ENCODE measurements at regions not wholly inside any gene's neighbourhood (a gene's known extent, or its start where the extent isn't known, plus 50 kb on each side); places are given as distances from the start of the nearest gene placed in this dataset.
"Not testable (repeated sequence)": the region's sequence is repeated elsewhere in the genome, so short reads cannot be mapped to it uniquely, and the experiment has no call there.

DNA sequence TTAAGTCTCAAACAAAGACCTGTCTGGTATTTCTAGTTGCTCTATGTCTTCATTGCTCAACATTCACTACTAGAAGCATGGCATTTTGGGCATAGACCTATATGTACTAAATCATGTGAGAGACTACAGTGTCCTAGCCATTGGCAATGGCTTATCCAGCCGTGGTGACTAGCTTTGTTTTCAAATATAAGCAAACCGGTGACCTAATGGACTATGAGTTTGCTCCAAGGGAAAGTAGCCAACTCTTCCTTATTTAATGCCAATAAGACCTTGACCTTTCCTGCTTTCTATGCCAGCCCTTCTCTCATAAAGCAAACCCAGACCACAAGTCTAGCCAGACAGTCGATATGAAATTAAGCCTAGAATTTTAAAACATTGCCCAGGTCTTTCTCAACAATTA, 113.7 kb upstream of the CREB1 start:
- DNase-seq: no peak

DNA sequence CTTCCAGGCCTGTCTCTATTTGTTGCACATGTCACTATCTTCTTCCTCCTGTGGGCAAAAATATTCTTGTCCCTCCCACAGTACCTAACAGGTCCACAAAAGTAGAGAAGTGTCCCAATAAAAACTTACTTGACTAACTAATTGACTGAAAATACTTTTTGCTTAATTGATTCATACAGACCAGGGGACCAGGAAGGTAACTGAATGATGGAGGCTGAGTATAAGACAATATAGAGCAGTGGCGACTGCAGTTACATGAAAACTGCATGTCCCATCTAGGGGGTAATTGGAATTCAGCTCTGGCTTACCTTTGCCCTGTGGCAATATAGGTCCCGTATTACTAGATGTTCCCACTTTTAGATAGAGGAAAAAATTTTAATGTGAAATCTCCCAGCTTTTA, 112.9 kb upstream of the CREB1 start:
- DNase-seq: no peak

DNA sequence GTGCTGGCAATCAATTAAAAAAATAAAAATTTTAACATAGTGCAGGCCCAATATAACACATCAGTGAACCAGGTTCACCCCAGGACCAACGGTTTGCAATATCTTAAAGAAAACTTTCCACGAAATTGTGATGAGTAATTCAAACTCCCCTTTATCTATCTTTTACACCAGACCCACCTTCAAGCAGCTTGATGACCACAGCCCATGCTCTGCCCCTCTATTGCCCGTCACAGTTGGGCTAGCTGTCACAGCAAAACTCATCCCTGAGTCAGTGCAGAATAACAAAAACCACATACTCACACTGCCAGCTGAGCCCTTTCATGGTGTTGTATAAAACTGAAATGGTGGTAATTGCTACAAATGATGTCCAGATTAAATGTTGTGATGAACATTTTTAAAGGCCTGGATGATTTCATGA, 112.5 kb upstream of the CREB1 start:
- DNase-seq: no peak

DNA sequence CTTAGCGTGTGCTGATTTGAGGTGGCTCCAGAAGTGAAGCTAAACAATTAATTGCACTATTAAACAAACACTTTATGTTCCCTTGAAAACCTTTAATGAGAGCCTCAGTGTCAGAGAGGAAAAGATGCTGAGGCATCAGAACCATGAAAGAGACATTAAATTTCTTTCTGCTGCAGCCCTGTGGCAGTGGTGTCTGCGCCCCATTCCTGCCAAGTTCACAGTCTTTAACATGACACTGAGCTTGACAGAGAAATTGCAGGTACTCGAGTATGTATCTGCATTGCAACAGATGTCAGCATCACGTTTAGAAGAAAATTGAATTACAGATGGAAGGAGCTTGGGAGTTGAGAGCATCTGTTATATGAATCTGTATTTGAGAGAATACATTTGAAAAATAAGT, 111.3 kb upstream of the CREB1 start:
- DNase-seq: no peak

DNA sequence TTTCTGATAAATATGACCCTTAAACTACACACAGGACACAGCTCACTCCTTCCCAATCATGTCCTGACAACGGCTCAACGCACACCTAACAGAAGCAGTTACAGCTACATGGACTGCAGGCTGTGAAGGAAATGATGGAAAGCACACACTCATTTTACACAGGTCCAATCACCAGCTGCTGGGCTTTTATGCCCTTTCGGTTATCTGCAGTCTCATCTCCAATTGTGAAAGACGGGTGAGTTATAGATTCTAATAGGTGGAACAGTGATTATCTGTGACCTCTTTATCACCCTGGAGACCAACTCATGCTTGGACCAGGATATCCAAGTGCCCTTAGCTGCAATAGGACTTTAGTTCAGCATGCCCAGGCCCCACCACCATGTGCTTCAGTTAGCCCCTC, 110.4 kb upstream of the CREB1 start:
- no peak for DNase-seq

DNA sequence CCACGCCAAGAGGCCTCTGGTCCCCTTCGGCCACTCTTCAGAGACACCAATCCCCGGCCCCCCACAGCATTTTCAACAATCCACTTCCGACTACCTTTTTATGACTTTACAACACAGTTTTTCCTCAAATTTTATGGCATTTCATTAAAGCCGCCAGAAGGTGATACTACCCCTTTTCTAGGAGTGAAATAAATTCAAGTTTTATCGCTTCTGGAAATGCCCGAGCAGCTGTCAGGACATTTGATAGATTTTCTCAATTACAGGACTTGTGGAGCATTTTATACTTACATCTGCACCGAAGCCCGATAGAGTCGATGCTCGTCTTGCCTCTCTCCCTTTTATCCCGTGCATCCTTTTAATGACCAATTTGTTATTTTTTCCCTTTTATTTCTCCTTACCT, 108.1 kb upstream of the CREB1 start:
- DNase-seq: no peak

DNA sequence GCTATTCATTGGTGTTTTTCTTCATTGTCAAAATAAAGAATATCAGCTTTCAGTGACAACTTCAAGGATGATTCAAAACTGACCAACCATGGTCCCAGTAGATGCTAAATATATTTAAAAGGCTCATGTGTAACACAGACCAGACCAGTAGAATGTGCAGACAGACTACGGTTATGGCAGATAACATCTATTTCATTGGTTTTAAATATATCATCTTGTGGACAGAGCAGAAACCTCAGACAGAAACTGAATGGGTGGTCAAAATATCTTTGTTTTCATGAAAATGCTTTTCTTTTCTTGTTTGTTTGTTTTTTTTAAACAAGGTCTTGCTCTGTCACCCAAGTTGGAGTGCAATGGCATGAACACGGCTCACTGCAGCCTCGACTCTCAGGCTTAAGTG, 107.4 kb upstream of the CREB1 start:
- no peak for DNase-seq

DNA sequence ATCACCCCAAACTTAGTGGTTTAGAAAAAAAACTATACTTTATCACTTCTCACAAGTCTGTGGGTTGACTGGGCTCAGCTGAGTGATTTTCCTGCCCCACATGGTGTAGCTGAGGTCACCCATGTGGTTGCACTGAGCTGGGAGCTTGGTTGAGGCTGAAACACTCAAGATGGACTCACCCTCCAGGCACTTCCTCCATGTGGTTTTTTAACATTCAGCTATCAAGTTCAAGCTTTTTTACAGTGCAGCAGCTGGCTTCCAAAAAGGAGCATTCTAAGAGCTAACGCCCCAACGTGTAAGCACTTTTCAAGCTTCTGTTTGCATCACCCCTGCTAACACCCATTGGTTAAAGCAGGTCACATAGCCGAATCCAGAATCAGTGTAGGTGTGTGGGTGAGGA, 105.9 kb upstream of the CREB1 start:
- no peak for DNase-seq

DNA sequence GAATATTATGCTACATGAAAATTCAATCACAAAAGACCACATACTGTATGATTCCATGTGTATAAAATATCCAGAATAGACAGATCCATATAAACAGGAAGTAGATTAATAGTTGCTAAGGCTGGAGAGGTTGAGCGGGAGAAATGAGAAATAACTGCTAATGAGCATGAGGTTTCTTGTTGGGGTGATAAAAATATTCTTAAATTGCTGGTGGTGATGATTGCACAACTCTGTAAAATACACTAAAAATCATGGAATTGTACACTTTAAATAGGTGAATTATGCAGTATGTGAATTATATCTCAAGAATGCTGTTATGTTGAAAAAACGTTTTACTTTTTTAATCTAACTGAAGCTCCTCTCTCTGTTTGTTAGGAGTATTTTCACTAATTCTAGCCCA, 101.8 kb upstream of the CREB1 start:
- no peak for DNase-seq

DNA sequence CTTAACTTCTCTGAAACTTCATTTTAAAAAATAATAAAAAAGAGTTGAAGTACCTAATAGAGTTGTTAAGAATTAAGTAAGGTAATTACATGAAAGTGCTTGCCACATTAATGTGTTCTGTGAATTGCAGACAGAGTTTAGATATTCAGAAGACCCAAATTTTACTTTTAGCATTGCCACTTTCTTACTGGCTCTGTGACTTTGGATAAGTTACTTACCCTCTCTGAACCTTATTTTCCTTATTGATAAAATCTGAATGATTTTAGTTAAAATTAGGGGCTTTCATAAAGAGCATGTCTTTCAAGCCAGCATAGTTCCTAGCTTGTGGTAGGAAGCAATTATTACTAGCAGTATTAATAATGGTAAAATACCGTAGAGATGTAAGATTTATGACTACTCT, 101.2 kb upstream of the CREB1 start:
- no peak for DNase-seq

DNA sequence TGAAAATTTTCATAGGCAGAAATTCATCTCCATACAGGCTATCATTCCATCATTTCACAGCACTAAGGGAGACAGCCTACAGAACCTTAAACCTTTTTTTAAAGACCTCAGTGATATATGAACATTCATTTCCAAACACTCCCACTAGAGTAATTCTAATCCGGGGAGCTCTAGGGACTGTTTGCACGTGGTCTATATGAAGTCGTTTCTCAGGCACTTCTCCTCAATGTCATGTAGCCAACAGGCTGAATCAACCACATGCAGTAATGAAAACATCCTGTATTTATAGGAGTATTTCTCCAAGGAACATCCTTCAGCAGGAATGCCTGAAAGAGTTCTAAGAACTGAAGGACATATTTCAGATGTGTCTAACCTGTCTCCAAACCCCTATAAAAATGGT, 97.3 kb upstream of the CREB1 start:
- no peak for DNase-seq

DNA sequence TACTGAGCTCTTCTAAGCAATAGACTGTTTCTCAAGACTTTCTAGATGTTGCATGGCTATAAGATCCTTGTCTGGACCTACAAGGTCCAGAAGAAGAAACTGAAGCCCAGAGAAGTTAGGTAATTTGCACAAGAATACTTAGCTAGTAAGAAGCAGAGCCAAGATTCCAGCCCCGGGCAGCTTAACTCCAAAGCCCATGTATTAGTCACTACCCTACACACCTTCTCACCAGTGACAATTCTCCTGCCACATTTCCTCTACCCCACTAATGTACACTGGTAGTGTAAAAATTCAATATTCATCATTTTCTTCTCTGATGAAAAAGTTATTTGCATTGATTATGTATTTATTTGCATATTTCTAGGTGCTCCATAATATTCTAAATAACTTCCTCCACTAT, 95.5 kb upstream of the CREB1 start:
- no peak for DNase-seq

DNA sequence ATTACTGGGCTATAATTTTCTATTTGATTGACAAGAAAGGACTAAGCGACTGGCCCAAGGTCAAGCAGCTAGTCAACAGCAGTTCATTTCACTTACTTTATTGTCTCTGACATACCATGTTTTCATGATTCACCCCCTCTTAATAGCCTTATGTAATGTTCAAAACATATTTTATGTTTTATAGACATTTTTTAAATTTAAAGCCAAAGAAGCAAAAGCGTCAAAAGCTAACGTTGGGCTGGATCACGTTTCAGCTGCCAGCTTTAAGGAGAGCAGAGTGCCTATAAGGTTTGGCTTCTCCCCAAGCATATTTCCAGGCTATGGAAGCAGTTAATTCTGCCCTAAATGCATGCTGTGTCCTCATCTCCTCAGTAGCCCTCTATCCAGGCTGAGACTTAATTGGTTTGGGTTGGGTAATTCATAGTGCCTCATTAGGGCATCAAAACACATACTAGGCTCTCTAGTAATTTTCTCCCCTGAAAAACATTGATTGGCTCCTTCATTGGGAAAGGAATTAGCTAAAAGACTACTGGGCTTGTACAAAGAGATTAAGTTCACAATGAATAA, 94.8 kb upstream of the CREB1 start:
- DNase-seq: no peak

DNA sequence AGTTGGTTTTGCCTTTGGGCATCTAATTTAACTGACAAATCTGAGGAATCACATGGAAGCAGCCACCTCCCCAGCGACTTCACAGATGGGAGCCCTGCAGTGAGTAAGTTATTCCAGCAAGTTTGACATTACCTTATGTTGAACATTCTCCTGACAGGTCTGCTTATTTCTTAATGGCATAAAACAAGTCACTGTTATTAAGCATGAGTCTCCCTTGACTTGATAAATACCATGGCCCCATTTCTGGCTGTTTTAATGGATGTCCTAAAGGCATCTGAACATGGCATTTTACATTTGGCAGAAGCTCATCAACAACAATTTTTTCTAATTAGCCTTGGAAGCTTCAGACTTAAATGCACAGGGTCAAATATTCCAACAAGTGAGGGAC, 92.6 kb upstream of the CREB1 start:
- DNase-seq: no peak

DNA sequence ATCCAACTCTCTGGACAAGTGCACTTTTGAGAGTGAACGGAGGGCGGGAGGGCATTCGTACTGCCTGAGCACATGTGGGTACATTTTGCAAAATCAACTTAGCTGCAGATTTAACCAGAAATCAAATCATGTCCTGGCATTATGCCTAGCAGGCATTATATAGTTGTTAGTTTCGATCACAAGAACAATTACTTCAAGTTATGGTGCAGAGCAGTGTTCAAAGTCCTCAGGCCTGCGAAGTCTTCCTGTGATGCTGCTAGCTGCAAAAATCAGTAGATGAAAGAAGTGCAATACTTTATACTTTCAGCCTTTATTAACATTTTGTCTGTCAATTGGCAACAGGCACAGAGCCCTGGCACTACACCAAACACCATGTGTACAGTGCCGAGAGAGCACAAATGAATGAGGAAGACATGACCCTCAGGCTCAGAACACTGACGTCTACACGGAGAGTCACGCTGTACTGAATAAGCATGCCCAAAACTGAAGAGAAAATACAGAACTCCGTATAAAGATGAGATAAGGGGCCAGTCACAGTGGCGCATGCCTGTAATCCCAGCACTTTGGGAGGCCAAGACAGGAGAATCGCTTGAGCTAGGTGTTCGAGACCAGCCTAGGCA, 92.1 kb upstream of the CREB1 start:
- no peak for DNase-seq

DNA sequence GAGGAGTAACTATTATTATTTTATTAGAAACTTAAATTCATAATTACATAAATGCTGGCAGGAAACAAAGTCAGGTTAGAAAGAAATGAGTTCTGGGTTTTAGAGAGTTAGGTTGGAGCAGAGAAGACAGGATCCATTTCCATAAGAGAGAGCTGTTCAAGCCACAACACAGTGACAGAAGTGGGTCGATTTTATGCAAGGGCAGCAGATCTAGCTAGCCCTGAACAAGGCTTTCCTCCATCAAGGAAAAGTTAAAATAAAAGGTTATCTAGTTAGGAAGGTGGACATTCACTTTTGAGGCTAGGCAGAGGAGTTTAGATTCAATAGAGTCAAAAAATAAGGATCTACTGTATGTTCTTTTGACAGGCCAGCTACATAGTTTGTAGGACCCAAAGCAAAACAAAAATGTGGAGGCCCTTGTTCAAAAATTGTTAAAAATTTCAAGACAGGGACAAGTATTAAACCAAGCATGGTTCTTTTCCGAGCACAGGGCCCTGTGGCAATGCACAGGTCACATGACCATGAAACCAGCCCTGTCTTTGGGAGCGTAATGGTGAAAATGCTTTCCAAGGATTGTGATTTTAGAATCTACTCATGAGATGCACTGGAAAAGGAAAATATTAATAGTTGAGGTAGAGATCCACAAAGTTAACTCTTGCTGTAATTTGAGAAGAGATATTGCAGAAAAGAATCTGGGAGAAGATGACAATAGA, 91.2 kb upstream of the CREB1 start:
- no peak for DNase-seq

DNA sequence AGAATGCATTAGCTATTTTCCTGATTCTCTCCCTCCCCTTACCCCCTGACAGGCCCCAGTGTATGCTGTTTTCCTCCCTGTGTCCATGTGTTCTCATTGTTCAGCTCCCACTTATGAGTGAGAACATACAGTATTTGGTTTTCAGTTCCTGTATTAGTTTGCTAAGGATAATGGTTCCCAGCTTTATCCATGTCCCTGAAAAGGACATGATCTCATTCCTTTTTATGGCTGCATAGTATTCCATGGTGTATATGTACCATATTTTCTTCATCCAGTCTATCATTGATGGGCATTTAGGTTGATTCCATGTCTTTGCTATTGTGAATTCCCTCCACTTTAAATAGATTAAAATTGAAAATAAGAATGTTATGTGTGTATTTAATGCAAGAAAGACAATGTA, 89.9 kb upstream of the CREB1 start:
- not testable (repeated sequence) for DNase-seq

DNA sequence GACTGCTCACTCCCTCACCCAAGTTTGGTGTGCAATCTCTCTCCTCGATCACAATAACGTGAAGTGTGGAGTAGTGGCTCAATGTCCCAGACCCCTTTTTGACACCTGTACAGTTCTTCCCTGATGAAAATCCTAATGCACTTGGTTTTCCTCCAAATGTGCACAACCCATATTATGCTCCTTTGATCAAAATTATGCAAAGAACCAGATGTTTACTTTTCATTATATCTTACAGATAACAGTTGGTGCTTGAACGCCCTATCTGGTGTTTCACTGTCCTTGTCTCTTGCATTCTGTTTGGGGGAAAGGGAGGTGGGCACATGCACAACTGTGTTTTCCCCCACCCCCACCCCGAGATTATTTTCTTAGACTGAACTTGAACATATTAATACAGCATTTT, 85.0 kb upstream of the CREB1 start:
- DNase-seq: no peak

DNA sequence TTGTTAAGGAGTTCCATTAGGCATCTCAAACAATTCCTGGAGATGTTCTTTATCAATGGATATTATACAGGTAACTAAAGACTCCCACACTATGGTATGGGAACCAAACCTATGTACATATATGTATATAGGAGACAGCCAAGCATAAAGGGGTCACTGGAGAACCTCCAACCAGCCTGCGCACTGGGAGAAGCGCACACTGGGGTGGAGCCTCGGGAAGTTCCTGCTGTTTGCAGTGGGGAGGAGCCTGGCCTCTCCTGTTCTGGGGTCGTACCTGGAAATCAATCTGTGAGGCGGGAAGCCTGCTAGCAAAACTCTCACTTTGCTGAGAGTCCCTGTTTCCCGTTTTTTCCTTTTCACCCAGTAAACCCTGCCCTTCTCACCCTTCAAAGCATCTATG, 83.1 kb upstream of the CREB1 start:
- DNase-seq: no peak

DNA sequence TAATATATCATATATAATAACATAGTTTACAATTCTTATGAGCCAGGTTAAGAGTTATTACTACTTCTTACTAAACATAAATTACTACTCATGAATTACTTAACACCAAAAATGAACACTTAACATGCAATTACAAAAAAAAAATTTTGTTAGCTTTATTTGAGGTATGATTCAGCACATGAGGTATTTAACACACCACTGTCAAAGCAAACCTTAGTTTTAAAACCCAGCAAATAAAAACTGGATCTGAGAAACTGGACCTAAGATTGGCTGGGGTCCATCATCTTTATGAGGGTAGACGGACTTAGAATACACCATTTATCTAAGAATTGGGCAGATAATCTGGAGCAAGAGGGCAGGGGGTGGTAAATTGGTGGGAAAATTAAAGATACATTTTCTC, 81.8 kb upstream of the CREB1 start:
- no peak for DNase-seq

DNA sequence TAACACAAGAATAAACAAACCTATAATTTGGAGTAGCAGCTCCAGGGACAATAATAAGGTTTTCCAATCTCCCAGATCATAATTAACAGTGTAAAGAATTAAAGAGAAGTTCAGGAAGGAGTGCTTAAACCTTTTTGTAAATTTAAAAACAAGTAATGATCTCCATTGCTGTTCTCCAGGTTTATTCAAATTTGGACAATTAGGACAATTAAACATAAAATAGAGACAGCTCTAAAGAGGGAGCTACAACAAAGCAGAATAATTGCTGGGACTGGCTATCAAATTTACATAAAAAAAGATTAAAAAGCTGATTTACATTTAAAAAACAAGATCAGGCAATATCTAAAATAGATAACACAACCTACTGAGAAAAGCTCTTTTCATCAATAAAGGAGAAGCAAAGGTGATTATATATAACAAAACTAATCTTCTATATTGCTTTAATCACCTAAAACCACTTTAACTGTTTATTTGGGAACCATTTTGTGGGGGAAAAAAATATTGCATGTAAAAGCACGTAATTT, 80.1 kb upstream of the CREB1 start:
- no peak for DNase-seq

DNA sequence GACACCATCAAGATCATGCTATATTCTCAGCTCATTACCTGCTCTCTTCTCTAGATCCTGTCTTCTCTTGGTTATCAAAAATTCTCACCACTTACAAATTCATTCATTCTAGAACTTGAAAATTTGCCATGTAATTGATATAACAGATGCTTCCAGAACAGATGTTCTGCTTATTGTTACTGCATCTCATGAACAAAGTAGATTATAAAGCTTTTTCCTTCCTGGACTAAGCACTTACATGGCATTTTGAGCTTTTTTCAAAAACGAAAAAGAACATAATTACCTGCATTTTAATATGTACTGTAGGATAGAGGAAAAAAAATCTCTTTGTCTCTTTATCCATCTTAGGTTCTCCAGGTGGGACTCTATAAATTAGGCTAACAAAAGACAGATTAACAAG, 79.6 kb upstream of the CREB1 start:
- DNase-seq: no peak

DNA sequence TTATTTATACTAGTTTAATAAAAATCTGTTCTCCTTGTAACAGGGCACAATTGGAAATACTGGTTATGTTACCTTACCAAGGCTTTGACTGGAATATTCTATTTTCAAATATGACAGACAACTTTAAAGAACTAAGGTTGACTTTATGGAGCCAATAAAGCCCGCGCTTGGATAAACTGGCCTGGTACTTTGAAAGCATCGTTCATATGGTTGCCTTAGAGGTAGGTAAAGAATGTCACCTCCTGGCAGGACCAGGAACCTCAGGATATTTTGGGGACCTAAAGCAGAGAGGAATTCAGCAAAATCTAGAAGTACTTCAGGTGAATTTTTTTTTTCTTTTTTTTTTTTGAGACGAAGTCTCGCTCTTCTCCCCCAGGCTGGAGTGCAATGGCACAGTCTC, 71.2 kb upstream of the CREB1 start:
- no peak for DNase-seq

DNA sequence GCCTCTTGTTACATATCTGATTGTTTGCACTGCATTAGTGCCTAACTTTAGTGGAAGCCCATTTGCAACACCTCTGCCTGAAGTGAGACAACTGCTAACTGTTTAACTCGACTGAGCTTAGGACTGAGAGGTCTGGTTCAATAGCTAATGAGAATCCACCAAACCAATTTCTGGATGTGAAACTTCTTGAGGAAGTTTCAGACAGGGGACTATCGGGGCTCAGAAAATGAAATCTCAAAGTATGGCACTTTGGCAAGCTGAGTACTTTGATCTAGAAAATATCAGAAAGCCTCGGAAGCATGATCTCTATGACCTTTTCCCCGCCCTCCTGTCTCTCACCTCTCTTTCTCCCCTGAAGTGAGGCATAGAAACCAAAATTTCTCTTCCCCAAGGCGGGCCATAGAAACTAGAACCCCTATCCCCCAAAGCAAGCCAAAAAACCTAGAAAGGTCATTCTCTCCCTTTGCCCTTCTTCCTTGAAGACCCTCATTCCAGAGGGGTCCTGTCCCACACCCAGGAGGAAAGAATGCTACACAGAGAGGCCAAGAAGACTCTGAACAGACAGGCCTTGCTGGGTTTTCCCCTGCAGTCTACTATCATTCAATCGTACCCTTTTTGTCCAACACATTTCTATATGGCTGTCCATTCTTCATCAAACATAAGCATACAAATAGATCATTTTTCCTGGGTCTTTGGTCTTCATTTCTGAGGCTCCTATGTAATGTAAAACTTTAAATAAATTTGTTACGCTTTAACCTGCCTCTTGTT, 69.6 kb upstream of the CREB1 start:
- no peak for DNase-seq
